Tibial nerve (tissue), 4 donors: ENCODE measurements at regions not wholly inside any gene's neighbourhood (a gene's known extent, or its start where the extent isn't known, plus 50 kb on each side); places are given as distances from the start of the nearest gene placed in this dataset.

Experiments
- DNase-seq, 2 donors: peaks; one replicate each; pipeline ENCODE4 v3.0.0-alpha.2; 2019; ENCODE audit warnings: low spot score in 2 of 2
- H3K27ac ChIP-seq, 4 donors: fragments of 200-600 bp; sonication (generic) in 3 of 4; one replicate each; pipeline ENCODE4 v1.5.1; 2017 to 2019; ENCODE audit warnings: mild to moderate bottlenecking in 1 of 4
- H3K27me3 ChIP-seq, 2 donors: fragments of 200-600 bp; sonication (generic) in 1 of 2; one replicate each; pipeline versions ENCODE4 v1.5.1 to v1.6.0; 2017 to 2019
- H3K36me3 ChIP-seq, 3 donors: fragments of 200-600 bp; sonication (generic); one replicate each; pipeline ENCODE4 v1.5.1; 2018 to 2019
- H3K4me1 ChIP-seq, 4 donors: fragments of 200-600 bp; sonication (generic) in 3 of 4; one replicate each; pipeline ENCODE4 v1.5.1; 2017 to 2019
- H3K4me3 ChIP-seq, 4 donors: fragments of 200-600 bp; sonication (generic) in 3 of 4; one replicate each; pipeline ENCODE4 v1.5.1; 2017 to 2019; ENCODE audit warnings: mild to moderate bottlenecking in 1 of 4, moderate library complexity in 1 of 4
- H3K9me3 ChIP-seq, 4 donors: fragments of 200-600 bp; sonication (generic) in 3 of 4; one replicate each; pipeline ENCODE4 v1.5.1; 2017 to 2019
- CTCF ChIP-seq, 5 experiments: fragments of 200-600 bp in 3 of 5; fragments of 450-650 bp in 2 of 5; sonication (generic) in 3 of 5; IDR thresholded peaks; one replicate each; pipeline ENCODE4 v1.5.1; 2016 to 2019; ENCODE audit warnings: antibody characterized with exemption in 5 of 5, mild to moderate bottlenecking in 3 of 5, moderate library complexity in 2 of 5
- EP300 ChIP-seq, 2 donors: sonication (generic); formaldehyde crosslinking; IDR thresholded peaks; one replicate each; pipeline ENCODE4 v1.6.1; 2017; ENCODE audit warnings: antibody characterized with exemption in 2 of 2, mild to moderate bottlenecking in 1 of 2
- POLR2A ChIP-seq, 2 donors: fragments of 450-650 bp; IDR thresholded peaks; one replicate each; pipeline ENCODE4 v1.6.1; 2017; ENCODE audit warnings: antibody characterized with exemption in 2 of 2, mild to moderate bottlenecking in 2 of 2, moderate library complexity in 2 of 2
- WGBS, 2 donors: methylation state at CpG; one replicate each; pipeline ENCODE4 v1.1.5; 2018; 5-methylcytosine and 5-hydroxymethylcytosine counted together

DNA sequence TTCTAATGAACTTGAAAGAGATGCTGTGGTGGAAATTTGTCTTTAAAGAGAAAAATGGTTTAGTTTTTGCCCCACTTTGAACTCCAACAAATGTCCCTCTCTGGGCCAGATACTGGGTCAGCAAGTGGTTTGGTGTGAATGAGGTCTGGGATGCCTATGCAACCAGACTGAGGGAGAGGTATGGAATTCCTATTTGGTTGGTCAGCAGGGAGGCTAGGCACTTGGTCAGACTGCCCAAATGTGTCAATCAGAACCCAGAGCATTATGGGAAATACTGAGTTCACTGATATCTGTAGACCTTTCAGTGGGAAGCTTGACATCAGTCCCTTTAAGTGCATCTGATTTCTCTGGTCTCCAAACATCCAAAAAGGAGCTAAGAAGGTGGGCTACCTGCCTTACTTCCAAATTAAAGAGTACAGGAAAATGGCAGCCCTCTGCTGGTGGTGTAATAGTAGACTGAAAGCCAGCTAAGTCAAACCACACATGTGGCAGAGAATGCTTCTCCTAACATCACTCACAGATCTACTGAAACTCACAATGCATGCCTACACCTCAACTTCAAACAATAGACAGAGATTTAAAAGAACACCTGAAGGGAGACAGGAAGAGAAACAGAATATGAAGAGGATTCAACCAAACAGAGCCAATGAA lies 510.1 kb downstream of the PLA2G4A start:
- no peaks in the 10 kb centered on the region for H3K36me3 ChIP-seq
- H3K27me3 ChIP-seq = no peaks in the 10 kb centered on the region
- no peaks in the 10 kb centered on the region for H3K4me1 ChIP-seq
- no peak for DNase-seq
- H3K9me3 ChIP-seq = no peaks in the 10 kb centered on the region
- TF ChIP-seq EP300 (IDR thresholded peaks at IDR 0.05) = no peak
- no peak for TF ChIP-seq CTCF (IDR thresholded peaks at IDR 0.05)
- TF ChIP-seq POLR2A (IDR thresholded peaks at IDR 0.05) = no peak
- H3K4me3 ChIP-seq = no peak overlapping the region
- H3K27ac ChIP-seq = no peak overlapping the region

DNA sequence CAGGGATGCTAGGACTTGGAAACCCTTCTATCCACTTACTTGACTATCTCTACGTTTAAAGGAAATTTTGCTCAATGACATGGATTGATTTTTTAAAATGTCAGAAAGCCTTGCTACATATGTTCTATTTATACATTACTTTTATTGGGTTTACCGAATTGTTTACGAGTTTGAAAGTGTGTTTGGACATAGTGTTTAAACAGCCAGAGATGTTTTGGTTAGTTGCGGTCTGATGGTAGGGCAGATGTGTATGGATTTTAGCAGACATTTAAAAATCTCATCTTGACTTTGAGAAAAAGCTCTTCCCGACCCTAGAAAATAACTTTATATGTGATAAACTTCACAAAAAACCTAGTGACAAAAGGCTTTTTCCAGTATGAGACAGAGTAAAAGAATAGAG lies 513.7 kb downstream of the PLA2G4A start:
- DNase-seq = no peak
- Histone ChIP-seq H3K4me1 (no peaks in the 10 kb centered on the region), H3K4me3 (no peak overlapping the region), H3K36me3 (no peaks in the 10 kb centered on the region), H3K27me3 (no peaks in the 10 kb centered on the region), H3K9me3 (no peaks in the 10 kb centered on the region), H3K27ac (no peak overlapping the region)
- no peak for TF ChIP-seq CTCF (IDR thresholded peaks at IDR 0.05)
- no peak for TF ChIP-seq POLR2A (IDR thresholded peaks at IDR 0.05)
- no peak for TF ChIP-seq EP300 (IDR thresholded peaks at IDR 0.05)
- WGBS, 2 donors = 90% methylated on average over 5 of the region's 5 CpGs

- WGBS, 2 donors = 60 to 66% methylated on average over 7 of the region's 7 CpGs
- Histone ChIP-seq H3K4me1 (no peaks in the 10 kb centered on the region), H3K27ac (no peak overlapping the region), H3K4me3 (no peak overlapping the region), H3K27me3 (no peaks in the 10 kb centered on the region), H3K9me3 (no peaks in the 10 kb centered on the region), H3K36me3 (no peaks in the 10 kb centered on the region)
- no peak for DNase-seq
- TF ChIP-seq CTCF (IDR thresholded peaks at IDR 0.05) (no peak), EP300 (IDR thresholded peaks at IDR 0.05) (no peak), POLR2A (IDR thresholded peaks at IDR 0.05) (no peak)
Observed at GRCh38 chr1:187374082-187374481, 545.3 kb downstream of the PLA2G4A start.

GRCh38 chr1:187374742-187375141 lies 546.0 kb downstream of the PLA2G4A start:
- DNase-seq = no peak
- Histone ChIP-seq H3K9me3 (no peaks in the 10 kb centered on the region), H3K4me3 (no peak overlapping the region), H3K27ac (no peak overlapping the region), H3K27me3 (no peaks in the 10 kb centered on the region), H3K4me1 (no peaks in the 10 kb centered on the region), H3K36me3 (no peaks in the 10 kb centered on the region)
- TF ChIP-seq EP300 (IDR thresholded peaks at IDR 0.05) (no peak), POLR2A (IDR thresholded peaks at IDR 0.05) (no peak), CTCF (IDR thresholded peaks at IDR 0.05) (no peak)
- WGBS, 2 donors = 73 to 80% methylated on average over 1 of the region's 1 CpG

GRCh38 chr1:187383366-187383765 lies 554.6 kb downstream of the PLA2G4A start:
- Histone ChIP-seq H3K36me3 (no peaks in the 10 kb centered on the region), H3K27ac (no peak overlapping the region), H3K9me3 (no peaks in the 10 kb centered on the region), H3K4me1 (no peaks in the 10 kb centered on the region), H3K4me3 (no peak overlapping the region), H3K27me3 (no peaks in the 10 kb centered on the region)
- WGBS, 2 donors = 82 to 89% methylated on average over 3 of the region's 3 CpGs
- no peak for TF ChIP-seq CTCF (IDR thresholded peaks at IDR 0.05)
- no peak for TF ChIP-seq EP300 (IDR thresholded peaks at IDR 0.05)
- no peak for TF ChIP-seq POLR2A (IDR thresholded peaks at IDR 0.05)
- DNase-seq = no peak
